ES-I3 (cell line): ENCODE measurements at regions not wholly inside any gene's neighbourhood (a gene's known extent, or its start where the extent isn't known, plus 50 kb on each side); places are given as distances from the start of the nearest gene placed in this dataset.
A peak's percentile ranks its signal among the peaks of the same experiment; 100 is the strongest.

Experiments
- H3K36me3 ChIP-seq: 2 replicates; pipeline ENCODE4 v1.6.1; 2013; ENCODE audit warnings: mild to moderate bottlenecking, low read length, control low read depth, moderate library complexity; ENCODE audit not compliant: insufficient read depth
- H3K4me1 ChIP-seq: 2 replicates; pipeline ENCODE4 v1.6.1; 2013; ENCODE audit warnings: mild to moderate bottlenecking, control low read depth, low read length; ENCODE audit not compliant: insufficient read depth
- H3K9ac ChIP-seq: 2 replicates; pipeline ENCODE4 v1.6.1; 2013; ENCODE audit warnings: low read depth, mild to moderate bottlenecking, low read length, moderate library complexity
- H3K9me3 ChIP-seq: 2 replicates; pipeline ENCODE4 v1.6.1; 2013; ENCODE audit warnings: mild to moderate bottlenecking, low read length, moderate library complexity; ENCODE audit not compliant: control insufficient read depth, insufficient read depth

DNA sequence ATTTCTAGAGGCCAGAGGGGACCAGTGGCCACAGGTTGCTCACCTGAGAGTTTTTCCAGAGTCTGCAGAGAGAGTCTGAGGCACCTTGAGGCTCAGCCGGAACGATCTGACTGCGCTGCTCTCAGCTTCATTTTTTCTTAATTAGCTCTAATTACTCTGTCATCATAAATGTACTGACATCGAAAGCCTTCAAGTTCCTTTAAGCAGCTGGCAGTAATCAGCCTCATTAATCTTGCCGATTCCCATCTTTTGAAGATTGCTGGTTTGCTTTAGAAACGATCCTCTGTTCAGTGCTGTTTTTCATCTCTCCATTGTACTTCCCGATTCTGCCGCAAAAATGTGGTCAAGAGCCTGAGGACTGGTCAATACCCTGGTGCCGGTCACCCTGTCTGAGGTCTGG is 454.7 kb downstream of the TYW1 start:
- Histone ChIP-seq H3K9ac (no peak overlapping the region), H3K9me3 (no peaks in the 10 kb centered on the region), H3K4me1 (no peaks in the 10 kb centered on the region)

GRCh38 chr7:67452516-67453026 is 455.9 kb downstream of the TYW1 start:
- Histone ChIP-seq H3K4me1 (no peaks in the 10 kb centered on the region), H3K36me3 (no peaks in the 10 kb centered on the region), H3K9ac (no peak overlapping the region), H3K9me3 (no peaks in the 10 kb centered on the region)

More for the DNA sequence above, 454.7 kb downstream of the TYW1 start:
- no peaks in the 10 kb centered on the region for H3K36me3 ChIP-seq

GRCh38 chr7:67453580-67454380 is 457.1 kb downstream of the TYW1 start:
- H3K9me3 ChIP-seq = no peaks in the 10 kb centered on the region
- H3K9ac ChIP-seq = no peak overlapping the region
- H3K4me1 ChIP-seq = no peaks in the 10 kb centered on the region

GRCh38 chr7:67455508-67455907 is 458.9 kb downstream of the TYW1 start:
- H3K9me3 ChIP-seq = no peaks in the 10 kb centered on the region
- H3K36me3 ChIP-seq = no peaks in the 10 kb centered on the region
- no peaks in the 10 kb centered on the region for H3K4me1 ChIP-seq
- no peak overlapping the region for H3K9ac ChIP-seq

More at GRCh38 chr7:67453580-67454380, 457.1 kb downstream of the TYW1 start:
- H3K36me3 ChIP-seq = no peaks in the 10 kb centered on the region

DNA sequence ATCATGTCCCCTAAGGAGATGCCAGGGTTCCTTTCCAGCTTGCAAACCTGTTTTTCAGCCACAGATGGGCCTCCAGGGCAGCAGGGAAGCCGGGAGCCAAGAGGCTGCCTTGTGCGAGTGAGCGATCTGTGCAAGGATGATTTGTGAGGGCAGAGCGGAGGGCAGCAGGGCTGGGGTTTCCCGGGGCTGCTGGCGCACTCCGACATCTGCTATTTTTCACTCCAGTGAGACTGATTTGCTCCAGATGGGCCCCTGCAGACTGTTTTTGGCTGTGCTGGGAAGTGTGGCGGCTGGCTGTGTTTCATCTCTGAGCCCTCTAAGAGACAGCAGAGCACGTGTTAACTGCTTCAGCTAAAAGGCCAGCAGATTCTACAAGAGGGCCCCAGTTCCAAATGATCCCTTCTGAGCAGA is 466.2 kb downstream of the TYW1 start:
- Histone ChIP-seq H3K9ac (no peak overlapping the region), H3K36me3 (no peaks in the 10 kb centered on the region), H3K9me3 (no peaks in the 10 kb centered on the region), H3K4me1 (no peaks in the 10 kb centered on the region)

DNA sequence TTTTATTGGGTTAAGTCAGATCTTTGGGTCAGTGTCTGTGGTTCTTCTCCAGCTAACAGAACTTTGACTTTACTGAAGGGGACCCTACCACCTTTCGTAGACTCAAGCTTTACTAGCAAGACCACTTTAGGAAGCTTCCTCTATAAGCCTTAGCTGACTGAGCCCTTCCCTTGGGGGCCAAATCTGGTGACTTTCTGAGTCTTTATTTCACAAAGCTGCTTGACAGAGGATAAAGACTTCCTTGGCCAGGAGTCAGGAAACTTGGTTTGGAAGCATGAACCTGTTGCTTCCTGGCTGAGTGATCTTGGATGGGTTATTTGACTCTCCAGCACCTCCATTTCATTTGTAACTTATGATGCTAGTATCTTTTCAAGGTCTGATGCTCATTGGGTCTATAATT is 466.7 kb downstream of the TYW1 start:
- Histone ChIP-seq H3K36me3 (no peaks in the 10 kb centered on the region), H3K9ac (no peak overlapping the region), H3K9me3 (peaks cover 2% of the 10 kb centered on the region), H3K4me1 (no peaks in the 10 kb centered on the region)

GRCh38 chr7:67463983-67464382 is 467.4 kb downstream of the TYW1 start:
- H3K4me1 ChIP-seq = no peaks in the 10 kb centered on the region
- no peak overlapping the region for H3K9ac ChIP-seq
- H3K9me3 ChIP-seq = peaks cover 7% of the 10 kb centered on the region
- H3K36me3 ChIP-seq = no peaks in the 10 kb centered on the region

- H3K9me3 ChIP-seq = peaks cover 7% of the 10 kb centered on the region
Observed at GRCh38 chr7:67466109-67466508, 469.5 kb downstream of the TYW1 start.

DNA sequence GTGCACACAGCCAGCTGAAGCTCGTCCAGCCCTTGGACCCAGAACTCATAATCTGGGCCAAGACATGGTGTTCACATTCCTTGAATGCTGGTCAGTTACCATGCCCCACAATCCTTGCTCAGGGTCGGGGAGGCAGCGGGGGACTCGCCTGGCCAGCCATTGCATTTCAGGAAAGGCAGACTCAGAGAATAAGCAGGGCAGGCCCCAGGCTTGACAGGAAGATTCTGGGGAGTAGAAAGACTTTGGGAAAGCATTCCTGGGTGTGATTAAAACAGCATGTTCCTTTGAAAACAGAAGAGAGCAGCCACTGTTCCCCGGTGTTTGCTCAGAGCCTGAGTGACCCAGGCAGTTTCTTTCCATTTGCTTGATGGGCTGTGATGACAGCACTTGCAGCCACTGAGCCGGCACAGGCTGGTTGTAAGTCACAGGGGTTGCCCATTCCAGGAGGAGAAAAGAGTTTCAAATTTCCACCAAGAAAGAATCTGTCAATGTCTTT is 473.7 kb downstream of the TYW1 start:
- no peak overlapping the region for H3K9ac ChIP-seq

More at GRCh38 chr7:67466109-67466508, 469.5 kb downstream of the TYW1 start:
- no peak overlapping the region for H3K9ac ChIP-seq
- H3K36me3 ChIP-seq = no peaks in the 10 kb centered on the region
- H3K4me1 ChIP-seq = no peaks in the 10 kb centered on the region

GRCh38 chr7:67475293-67475692 is 478.7 kb downstream of the TYW1 start:
- Histone ChIP-seq H3K4me1 (no peaks in the 10 kb centered on the region; the same call in 1 of the 2 replicates), H3K36me3 (no peaks in the 10 kb centered on the region), H3K9me3 (no peaks in the 10 kb centered on the region), H3K9ac (no peak overlapping the region)

More for the DNA sequence above, 473.7 kb downstream of the TYW1 start:
- peaks cover 7% of the 10 kb centered on the region for H3K9me3 ChIP-seq
- no peaks in the 10 kb centered on the region for H3K4me1 ChIP-seq
- no peaks in the 10 kb centered on the region for H3K36me3 ChIP-seq

- Histone ChIP-seq H3K9me3 (no peaks in the 10 kb centered on the region), H3K36me3 (no peaks in the 10 kb centered on the region), H3K9ac (no peak overlapping the region), H3K4me1 (no peaks in the 10 kb centered on the region; the same call in 1 of the 2 replicates)
Observed at GRCh38 chr7:67478066-67478465, 481.4 kb downstream of the TYW1 start.

DNA sequence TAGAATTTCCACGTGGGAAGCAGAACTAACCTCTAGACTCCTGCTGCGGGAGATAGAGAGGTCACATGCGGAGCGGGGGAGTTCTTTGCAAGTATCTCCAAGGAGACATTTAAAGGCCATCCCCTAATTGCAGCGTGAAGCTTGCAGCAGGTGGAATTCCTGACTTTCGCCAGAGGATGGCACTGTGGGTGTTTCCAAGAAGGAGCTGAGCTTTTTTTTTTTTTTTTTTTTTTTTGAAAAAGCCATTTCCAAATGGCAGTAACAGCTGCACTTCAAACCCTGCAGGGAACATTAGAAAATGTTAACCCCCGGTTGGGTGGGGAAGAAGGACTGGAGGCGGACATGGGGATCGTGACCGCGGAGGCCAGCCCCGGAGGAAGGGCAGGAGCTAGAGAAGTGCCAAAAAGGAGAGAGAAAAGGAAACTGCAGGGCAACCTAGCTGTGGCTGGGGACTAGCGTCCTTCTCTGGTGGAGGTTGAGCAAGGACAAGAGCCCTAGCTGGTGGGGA is 487.7 kb downstream of the TYW1 start:
- Histone ChIP-seq H3K9me3 (no peaks in the 10 kb centered on the region), H3K9ac (peak overlapping the region; percentile 47; the same call in 1 of the 2 replicates), H3K36me3 (no peaks in the 10 kb centered on the region), H3K4me1 (no peaks in the 10 kb centered on the region)

GRCh38 chr7:67486401-67486800 is 489.8 kb downstream of the TYW1 start:
- H3K4me1 ChIP-seq = no peaks in the 10 kb centered on the region
- H3K36me3 ChIP-seq = no peaks in the 10 kb centered on the region
- H3K9me3 ChIP-seq = no peaks in the 10 kb centered on the region
- H3K9ac ChIP-seq = no peak overlapping the region

GRCh38 chr7:67487316-67487715 is 490.7 kb downstream of the TYW1 start:
- Histone ChIP-seq H3K4me1 (no peaks in the 10 kb centered on the region), H3K9me3 (no peaks in the 10 kb centered on the region), H3K36me3 (no peaks in the 10 kb centered on the region), H3K9ac (no peak overlapping the region)

DNA sequence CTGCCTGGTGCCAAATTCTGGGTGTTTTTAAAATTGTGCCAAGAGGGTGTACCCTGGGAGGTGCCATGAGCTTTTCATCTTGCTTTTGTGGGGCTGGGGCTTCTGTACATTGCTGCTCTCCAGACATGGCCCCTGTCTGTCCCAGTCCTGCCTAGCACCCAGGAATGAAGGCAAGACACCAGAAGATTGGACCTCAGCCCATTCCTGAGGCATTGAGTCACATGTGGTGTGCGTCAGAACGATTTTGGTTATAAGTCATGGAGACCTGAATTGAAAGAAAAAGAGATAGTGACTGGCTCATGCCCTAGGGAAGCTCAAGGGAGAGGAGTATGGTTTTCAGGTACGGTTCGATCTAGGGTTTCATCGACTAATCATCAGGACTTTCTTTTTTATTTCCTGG is 493.2 kb downstream of the TYW1 start:
- Histone ChIP-seq H3K9me3 (no peaks in the 10 kb centered on the region), H3K9ac (no peak overlapping the region), H3K4me1 (no peaks in the 10 kb centered on the region), H3K36me3 (no peaks in the 10 kb centered on the region)
